Osteocyte (in vitro differentiated cells): ENCODE measurements at regions not wholly inside any gene's neighbourhood (a gene's known extent, or its start where the extent isn't known, plus 50 kb on each side); places are given as distances from the start of the nearest gene placed in this dataset.

ENCODE experiments used
- DNase-seq: peaks from one replicate; pipeline ENCODE4 v3.0.0; 2021; ENCODE audit warnings: mixed read lengths; ENCODE audit not compliant: unreplicated experiment; ENCODE audit errors: extremely low spot score
- H3K27ac Mint-ChIP-seq: one replicate; pipeline ENCODE4 v1.8.0; 2021; ENCODE audit warnings: mild to moderate bottlenecking, mixed read lengths; ENCODE audit not compliant: unreplicated experiment
- H3K27me3 Mint-ChIP-seq: one replicate; pipeline ENCODE4 v1.8.0; 2021; ENCODE audit warnings: mixed read lengths; ENCODE audit not compliant: unreplicated experiment
- H3K36me3 Mint-ChIP-seq: one replicate; pipeline ENCODE4 v1.8.0; 2021; ENCODE audit warnings: mixed read lengths; ENCODE audit not compliant: unreplicated experiment
- H3K4me1 Mint-ChIP-seq: one replicate; pipeline ENCODE4 v1.8.0; 2021; ENCODE audit warnings: mixed read lengths; ENCODE audit not compliant: unreplicated experiment
- H3K4me3 Mint-ChIP-seq: one replicate; pipeline ENCODE4 v1.8.0; 2021; ENCODE audit warnings: mild to moderate bottlenecking, moderate library complexity, mixed read lengths; ENCODE audit not compliant: unreplicated experiment
- H3K9me3 Mint-ChIP-seq: one replicate; pipeline ENCODE4 v1.8.0; 2021; ENCODE audit warnings: mixed read lengths; ENCODE audit not compliant: unreplicated experiment
- TF ChIP-seq, protein P1 (sequence below): fragments of 200-600 bp; sonication (generic); IDR thresholded peaks from 2 replicates; pipeline ENCODE4 v1.5.0; 2021; ENCODE audit warnings: antibody characterized with exemption, mild to moderate bottlenecking, moderate library complexity

DNA sequence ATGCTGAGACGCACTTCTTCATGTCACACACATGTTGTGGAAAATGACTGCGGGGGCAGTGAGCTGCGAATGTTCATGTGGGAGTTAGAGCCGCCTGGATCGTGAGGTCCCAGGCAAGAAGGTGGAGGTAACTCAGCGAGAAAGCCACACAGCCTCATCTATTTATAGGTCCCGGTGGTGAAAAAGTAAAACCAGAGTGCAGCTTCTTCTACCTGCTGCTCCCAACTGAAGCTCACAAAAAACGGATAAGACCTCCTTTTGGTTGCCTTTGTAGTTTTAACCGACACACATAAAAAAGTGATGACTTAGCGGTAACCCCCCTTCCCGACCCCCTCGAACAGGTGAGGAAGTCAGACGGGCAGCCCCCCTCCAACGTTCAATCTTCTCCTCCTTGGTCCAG is 276.9 kb downstream of the GATA3 start:
- Mint-ChIP-seq H3K4me1 (peaks cover 5% of the 10 kb centered on the region), H3K4me3 (no peak overlapping the region), H3K36me3 (no peaks in the 10 kb centered on the region), H3K9me3 (peaks cover 11% of the 10 kb centered on the region), H3K27me3 (no peaks in the 10 kb centered on the region), H3K27ac (no peak overlapping the region)
- TF ChIP-seq, protein P1, sequence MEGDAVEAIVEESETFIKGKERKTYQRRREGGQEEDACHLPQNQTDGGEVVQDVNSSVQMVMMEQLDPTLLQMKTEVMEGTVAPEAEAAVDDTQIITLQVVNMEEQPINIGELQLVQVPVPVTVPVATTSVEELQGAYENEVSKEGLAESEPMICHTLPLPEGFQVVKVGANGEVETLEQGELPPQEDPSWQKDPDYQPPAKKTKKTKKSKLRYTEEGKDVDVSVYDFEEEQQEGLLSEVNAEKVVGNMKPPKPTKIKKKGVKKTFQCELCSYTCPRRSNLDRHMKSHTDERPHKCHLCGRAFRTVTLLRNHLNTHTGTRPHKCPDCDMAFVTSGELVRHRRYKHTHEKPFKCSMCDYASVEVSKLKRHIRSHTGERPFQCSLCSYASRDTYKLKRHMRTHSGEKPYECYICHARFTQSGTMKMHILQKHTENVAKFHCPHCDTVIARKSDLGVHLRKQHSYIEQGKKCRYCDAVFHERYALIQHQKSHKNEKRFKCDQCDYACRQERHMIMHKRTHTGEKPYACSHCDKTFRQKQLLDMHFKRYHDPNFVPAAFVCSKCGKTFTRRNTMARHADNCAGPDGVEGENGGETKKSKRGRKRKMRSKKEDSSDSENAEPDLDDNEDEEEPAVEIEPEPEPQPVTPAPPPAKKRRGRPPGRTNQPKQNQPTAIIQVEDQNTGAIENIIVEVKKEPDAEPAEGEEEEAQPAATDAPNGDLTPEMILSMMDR = no peak
- DNase-seq = no peak

DNA sequence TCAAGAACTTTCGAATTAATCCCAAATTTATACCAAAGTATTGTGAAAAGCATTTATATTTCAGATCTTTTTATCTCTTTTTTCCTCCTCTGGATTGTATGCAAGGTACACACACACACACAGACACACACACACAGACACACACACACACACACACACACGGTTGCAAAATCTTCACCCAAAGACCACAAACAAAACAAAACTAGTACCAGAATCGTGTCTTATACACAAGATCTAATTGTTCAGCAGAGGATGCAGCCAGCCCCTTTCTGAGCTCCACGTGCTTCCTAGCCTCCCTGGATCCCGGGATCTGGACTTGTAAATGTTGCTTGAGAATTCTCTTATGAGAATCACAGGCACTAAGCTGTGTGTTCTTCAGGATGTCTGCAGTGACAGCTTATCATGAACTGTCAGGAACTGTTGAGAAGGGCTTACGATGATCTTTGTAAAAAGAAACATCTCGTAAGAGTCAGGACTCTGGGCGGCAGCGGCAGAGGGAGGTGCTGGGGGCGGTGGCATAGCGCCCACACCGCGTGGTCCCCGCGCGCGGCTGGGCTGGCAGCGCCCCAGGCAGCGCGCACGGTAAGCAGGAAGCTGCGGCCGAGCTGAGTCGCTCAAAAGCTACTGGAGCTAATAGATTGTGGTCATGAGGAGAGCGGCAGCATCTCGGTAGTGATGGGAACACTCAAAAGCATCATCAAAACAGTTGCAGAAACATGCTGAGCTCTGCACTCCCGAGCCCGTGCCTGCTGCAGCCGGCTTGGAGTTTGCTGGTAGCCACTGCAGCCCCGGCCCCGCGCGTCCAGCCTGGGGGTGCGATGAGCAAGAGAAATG is 277.6 kb downstream of the GATA3 start:
- Mint-ChIP-seq H3K4me1 (peaks cover 5% of the 10 kb centered on the region), H3K27ac (no peak overlapping the region), H3K36me3 (no peaks in the 10 kb centered on the region), H3K27me3 (no peaks in the 10 kb centered on the region), H3K4me3 (no peak overlapping the region), H3K9me3 (peaks cover 13% of the 10 kb centered on the region)
- no peak for DNase-seq
- TF ChIP-seq, protein P1 = no peak

DNA sequence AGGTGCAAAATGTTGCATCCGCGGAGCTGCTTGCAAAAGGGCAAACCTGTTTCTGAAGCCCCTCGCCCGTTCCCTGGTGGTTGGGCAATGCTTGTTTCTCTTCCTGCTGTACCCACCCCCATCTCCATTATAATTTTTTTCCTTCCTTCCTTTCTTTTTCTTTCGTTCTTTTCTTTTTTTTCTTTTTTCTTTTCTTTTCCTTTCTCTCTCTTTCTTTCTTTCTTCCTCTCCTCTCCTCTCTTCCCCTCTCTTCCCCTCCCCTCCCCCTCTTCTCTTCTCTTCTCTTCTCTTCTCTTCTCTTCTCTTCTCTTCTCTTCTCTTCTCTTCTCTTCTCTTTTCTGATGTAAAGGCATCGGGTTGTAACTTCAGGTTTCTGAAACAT is 278.2 kb downstream of the GATA3 start:
- no peak for DNase-seq
- Mint-ChIP-seq H3K36me3 (no peaks in the 10 kb centered on the region), H3K4me3 (no peak overlapping the region), H3K9me3 (peaks cover 14% of the 10 kb centered on the region), H3K27ac (no peak overlapping the region), H3K4me1 (peaks cover 5% of the 10 kb centered on the region), H3K27me3 (no peaks in the 10 kb centered on the region)
- TF ChIP-seq, protein P1 = no peak

DNA sequence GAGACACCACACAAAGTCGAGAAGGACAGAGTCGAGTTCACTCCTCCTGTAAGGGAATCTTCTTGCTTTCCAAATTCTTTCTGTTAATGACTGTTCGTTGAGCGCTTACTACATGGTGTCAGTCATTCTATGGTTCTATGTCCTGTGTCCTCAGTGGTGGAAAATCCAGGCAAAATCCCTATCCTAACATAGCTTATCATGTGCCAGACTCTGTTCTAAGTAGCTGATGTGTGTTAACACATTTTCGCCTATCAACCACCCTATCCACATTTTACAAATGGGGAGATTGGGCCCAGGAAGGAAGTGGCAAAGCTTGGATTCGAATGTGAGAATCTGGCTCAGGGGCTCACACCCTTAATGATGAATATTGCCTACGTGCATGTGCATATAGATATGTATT is 280.1 kb downstream of the GATA3 start:
- DNase-seq = no peak
- Mint-ChIP-seq H3K9me3 (peaks cover 3% of the 10 kb centered on the region), H3K27me3 (no peaks in the 10 kb centered on the region)

More for the DNA sequence above, 280.1 kb downstream of the GATA3 start:
- no peaks in the 10 kb centered on the region for H3K36me3 Mint-ChIP-seq
- H3K4me3 Mint-ChIP-seq = no peak overlapping the region
- H3K4me1 Mint-ChIP-seq = peaks cover 5% of the 10 kb centered on the region
- TF ChIP-seq, protein P1 = no peak
- no peak overlapping the region for H3K27ac Mint-ChIP-seq
